Liver (tissue), 3 donors: ENCODE measurements at regions not wholly inside any gene's neighbourhood (a gene's known extent, or its start where the extent isn't known, plus 50 kb on each side); places are given as distances from the start of the nearest gene placed in this dataset.

ENCODE experiments used
- ATF3 ChIP-seq: IDR thresholded peaks from 2 replicates; pipeline ENCODE4 v1.6.1; 2016; ENCODE audit warnings: antibody characterized with exemption
- CTCF ChIP-seq: fragments of 150-350 bp; IDR thresholded peaks from 2 replicates; pipeline ENCODE4 v1.5.1; 2017; ENCODE audit warnings: improper control_type of control experiment, low read depth, low read length; ENCODE audit not compliant: missing input control
- FOXA1 ChIP-seq: IDR thresholded peaks from 2 replicates; pipeline ENCODE4 v1.6.1; 2016; ENCODE audit warnings: antibody characterized with exemption
- SP1 ChIP-seq: IDR thresholded peaks from 2 replicates; pipeline ENCODE4 v1.6.1; 2018; ENCODE audit warnings: antibody characterized with exemption, mild to moderate bottlenecking
- TAF1 ChIP-seq: conservative IDR thresholded peaks from 2 replicates; pipeline ENCODE4 v1.6.1; 2016; ENCODE audit warnings: antibody characterized with exemption, mild to moderate bottlenecking
- donor health status: healthy.
- donor health status: healthy.

GRCh38 chr13:22079961-22080360 is 409.1 kb downstream of the FGF9 start:
- TF ChIP-seq SP1 (no peak), FOXA1 (no peak), CTCF (no peak), TAF1 (no peak), ATF3 (no peak)
